GM21447 (cell line): ENCODE measurements at regions not wholly inside any gene's neighbourhood (a gene's known extent, or its start where the extent isn't known, plus 50 kb on each side); places are given as distances from the start of the nearest gene placed in this dataset.
"Not testable (repeated sequence)": the region's sequence is repeated elsewhere in the genome, so short reads cannot be mapped to it uniquely, and the experiment has no call there.

ENCODE experiments used
- ATAC-seq: cut with Tn5 transposase; IDR thresholded peaks from one replicate; pipeline ENCODE4 v1.9.1; 2021; ENCODE audit not compliant: unreplicated experiment

GRCh38 chr1:196091397-196092135 is 516.7 kb downstream of the KCNT2 start:
- ATAC-seq, result no peak

- no peak for ATAC-seq
Measured at GRCh38 chr1:196090226-196090625, 518.0 kb downstream of the KCNT2 start.

GRCh38 chr1:196088541-196088940 is 519.7 kb downstream of the KCNT2 start:
- no peak for ATAC-seq

GRCh38 chr1:196078691-196079090 is 529.5 kb downstream of the KCNT2 start:
- ATAC-seq, result no peak

- ATAC-seq, result no peak
Measured at GRCh38 chr1:196075621-196076020, 532.6 kb downstream of the KCNT2 start.

GRCh38 chr1:196074182-196074581 is 534.1 kb downstream of the KCNT2 start:
- no peak for ATAC-seq

GRCh38 chr1:196071447-196071846 is 536.8 kb downstream of the KCNT2 start:
- ATAC-seq, result no peak

GRCh38 chr1:196070940-196071339 is 537.3 kb downstream of the KCNT2 start:
- ATAC-seq, result no peak

GRCh38 chr1:196063952-196064351 is 544.3 kb downstream of the KCNT2 start:
- no peak for ATAC-seq

GRCh38 chr1:196063294-196063693 is 544.9 kb downstream of the KCNT2 start:
- ATAC-seq, result no peak

- no peak for ATAC-seq
Measured at GRCh38 chr1:196060539-196060938, 547.7 kb downstream of the KCNT2 start.

- ATAC-seq, result no peak
Measured at GRCh38 chr1:196059210-196059609, 549.0 kb downstream of the KCNT2 start.

- no peak for ATAC-seq
Measured at GRCh38 chr1:196056966-196057365, 551.3 kb downstream of the KCNT2 start.

- no peak for ATAC-seq
Measured at GRCh38 chr1:196049407-196049806, 558.8 kb downstream of the KCNT2 start.

GRCh38 chr1:196043268-196043667 is 565.0 kb downstream of the KCNT2 start:
- no peak for ATAC-seq

GRCh38 chr1:196034080-196034706 is 574.0 kb downstream of the KCNT2 start:
- no peak for ATAC-seq

GRCh38 chr1:196031387-196031786 is 576.9 kb downstream of the KCNT2 start:
- not testable (repeated sequence) for ATAC-seq

- ATAC-seq, result no peak
Measured at GRCh38 chr1:196030455-196030854, 577.8 kb downstream of the KCNT2 start.

- ATAC-seq, result no peak
Measured at GRCh38 chr1:196029410-196029809, 578.8 kb downstream of the KCNT2 start.

GRCh38 chr1:196027127-196027526 is 581.1 kb downstream of the KCNT2 start:
- ATAC-seq, result no peak

- not testable (repeated sequence) for ATAC-seq
Measured at GRCh38 chr1:196021174-196021573, 587.1 kb downstream of the KCNT2 start.

GRCh38 chr1:196009362-196009761 is 598.9 kb downstream of the KCNT2 start:
- no peak for ATAC-seq

- no peak for ATAC-seq
Measured at GRCh38 chr1:196007763-196008162, 600.5 kb downstream of the KCNT2 start.
